ENCODE measurements at regions not wholly inside any gene's neighbourhood (a gene's known extent, or its start where the extent isn't known, plus 50 kb on each side); places are given as distances from the start of the nearest gene placed in this dataset.
A peak's percentile ranks its signal among the peaks of the same experiment; 100 is the strongest.

GRCh38 chr12:24361877-24362580 is 412.6 kb upstream of the SOX5 start:
- no peaks in the 10 kb centered on the region for H3K27me3 ChIP-seq (replicated peaks in 1 of 4; ENCODE audit: control extremely low read depth in 1 of 4, control insufficient read depth in 3 of 4, insufficient read depth in 4 of 4, low read length in 3 of 4)
- H3K79me2 ChIP-seq (ENCODE audit: control insufficient read depth, insufficient read depth, low read length) = peaks cover 4% of the 10 kb centered on the region
- H3K9me3 ChIP-seq (ENCODE audit: control extremely low read depth in 1 of 3, control insufficient read depth in 2 of 3, insufficient read depth in 1 of 3, low read length in 2 of 3) = no peaks in the 10 kb centered on the region
- no peak for DNase-seq
- peak overlapping the region in 2 of 5 experiments; percentile 0 to 34 for H3K4me3 ChIP-seq (ENCODE audit: control extremely low read depth in 1 of 5, extremely low read depth in 1 of 5, insufficient read depth in 1 of 5, low read depth in 2 of 5, low read length in 4 of 5)
- POLR2A ChIA-PET = no interaction called here
- WGBS (ENCODE audit: insufficient coverage) = 100% methylated on average over 1 of the region's 6 CpGs
- CTCF ChIA-PET = interaction anchor here (1.0 to 3.5 kb wide), 5 partner anchors 16 to 493 kb away, joined by 3 to 20 read pairs (median 9); no protein-coding TSS in a partner anchor
- peak; percentile 28 for ATAC-seq (ENCODE audit: low read depth)
- peaks cover 15 to 25% of the 10 kb centered on the region in 2 donors for H3K4me1 ChIP-seq (ENCODE audit: control insufficient read depth in 2 of 2, insufficient read depth in 2 of 2, low read length in 2 of 2)
- H3K36me3 ChIP-seq (replicated peaks in 1 of 2; ENCODE audit: control extremely low read depth in 1 of 2, control insufficient read depth in 1 of 2, extremely low read depth in 1 of 2, insufficient read depth in 2 of 2, low read length in 1 of 2) = no peaks in the 10 kb centered on the region
- H3K4me3 Mint-ChIP-seq = peak overlapping the region; percentile 85
- TF ChIP-seq CTCF (IDR thresholded peaks at IDR 0.05) = no peak
- no peak for TF ChIP-seq EZH2 (IDR thresholded peaks at IDR 0.05; ENCODE audit: borderline replicate concordance, insufficient read depth, low read depth, low read length, poor library complexity, severe bottlenecking)
- H3K4me2 ChIP-seq (replicated peaks; ENCODE audit: low read depth, low read length, poor library complexity, severe bottlenecking) = peak overlapping the region; percentile 47
- peaks cover 39% of the 10 kb centered on the region for H3K4me1 Mint-ChIP-seq
- peak overlapping the region; percentile 37 for H2AFZ ChIP-seq (ENCODE audit: insufficient read depth, low read depth, low read length, poor library complexity, severe bottlenecking)
- peak overlapping the region; percentile 50 for H3K9ac ChIP-seq (ENCODE audit: low read length)
- no peaks in the 10 kb centered on the region for H3K9me3 Mint-ChIP-seq (ENCODE audit: insufficient read depth)
- peak overlapping the region; percentile 15 to 18 for H3K27ac ChIP-seq (ENCODE audit: low read length in 2 of 2)
- H3K27ac Mint-ChIP-seq = peak overlapping the region; percentile 26
- H3K27me3 Mint-ChIP-seq = no peaks in the 10 kb centered on the region
- H4K20me1 ChIP-seq (ENCODE audit: control insufficient read depth, insufficient read depth, low read length, poor library complexity, severe bottlenecking) = no peaks in the 10 kb centered on the region
- intact Hi-C loops (cut with micrococcal nuclease) = loop anchor here (2.0 to 5.0 kb wide), 4 partner anchors 55 to 367 kb away; no protein-coding TSS in a partner anchor

- H3K27me3 Mint-ChIP-seq = no peaks in the 10 kb centered on the region
- WGBS (ENCODE audit: insufficient coverage) = 50% methylated on average over 2 of the region's 5 CpGs
- H3K27ac Mint-ChIP-seq = peak overlapping the region; percentile 83
- intact Hi-C loops (cut with micrococcal nuclease) = loop anchor here (1.0 to 5.0 kb wide), 5 partner anchors 56 to 418 kb away; no protein-coding TSS in a partner anchor
- ChIA-PET CTCF (interaction anchor here (0.8 to 3.5 kb wide), 19 partner anchors 8 to 1157 kb away, joined by 3 to 51 read pairs (median 4); no protein-coding TSS in a partner anchor), POLR2A (interaction anchor here (0.5 to 1.3 kb wide), 3 partner anchors 18 to 692 kb away, joined by 3 to 4 read pairs (median 3); a partner anchor contains a TSS)
- peak overlapping the region in 3 of 5 experiments; percentile 3 to 34 (median 33) for H3K4me3 ChIP-seq (ENCODE audit: control extremely low read depth in 1 of 5, extremely low read depth in 1 of 5, insufficient read depth in 1 of 5, low read depth in 2 of 5, low read length in 4 of 5)
- H3K4me3 Mint-ChIP-seq = peak overlapping the region; percentile 85
- H3K27me3 ChIP-seq (replicated peaks in 1 of 4; ENCODE audit: control extremely low read depth in 1 of 4, control insufficient read depth in 3 of 4, insufficient read depth in 4 of 4, low read length in 3 of 4) = no peaks in the 10 kb centered on the region
- peak overlapping the region; percentile 15 to 58 for H3K27ac ChIP-seq (ENCODE audit: low read length in 2 of 2)
- TF ChIP-seq EZH2 (IDR thresholded peaks at IDR 0.05; ENCODE audit: borderline replicate concordance, insufficient read depth, low read depth, low read length, poor library complexity, severe bottlenecking) = no peak
- no peak for TF ChIP-seq CTCF (IDR thresholded peaks at IDR 0.05)
- H3K4me1 ChIP-seq (ENCODE audit: control insufficient read depth in 2 of 2, insufficient read depth in 2 of 2, low read length in 2 of 2) = peaks cover 15 to 29% of the 10 kb centered on the region in 2 donors
- no peaks in the 10 kb centered on the region for H3K9me3 Mint-ChIP-seq (ENCODE audit: insufficient read depth)
- H3K9ac ChIP-seq (ENCODE audit: low read length) = peak overlapping the region; percentile 50
- no peaks in the 10 kb centered on the region for H4K20me1 ChIP-seq (ENCODE audit: control insufficient read depth, insufficient read depth, low read length, poor library complexity, severe bottlenecking)
- H3K9me3 ChIP-seq (ENCODE audit: control extremely low read depth in 1 of 3, control insufficient read depth in 2 of 3, insufficient read depth in 1 of 3, low read length in 2 of 3) = no peaks in the 10 kb centered on the region
- no peaks in the 10 kb centered on the region for H3K36me3 ChIP-seq (replicated peaks in 1 of 2; ENCODE audit: control extremely low read depth in 1 of 2, control insufficient read depth in 1 of 2, extremely low read depth in 1 of 2, insufficient read depth in 2 of 2, low read length in 1 of 2)
- ATAC-seq (ENCODE audit: low read depth) (peak; percentile 65), DNase-seq (peak; percentile 25)
- H3K79me2 ChIP-seq (ENCODE audit: control insufficient read depth, insufficient read depth, low read length) = peaks cover 4% of the 10 kb centered on the region
- peak overlapping the region; percentile 25 for H2AFZ ChIP-seq (ENCODE audit: insufficient read depth, low read depth, low read length, poor library complexity, severe bottlenecking)
- H3K4me1 Mint-ChIP-seq = peaks cover 45% of the 10 kb centered on the region
- peak overlapping the region; percentile 47 for H3K4me2 ChIP-seq (replicated peaks; ENCODE audit: low read depth, low read length, poor library complexity, severe bottlenecking)
Observed at GRCh38 chr12:24360907-24361306, 411.4 kb upstream of the SOX5 start.
